Fibroblast of mammary gland (primary cell): ENCODE measurements at regions not wholly inside any gene's neighbourhood (a gene's known extent, or its start where the extent isn't known, plus 50 kb on each side); places are given as distances from the start of the nearest gene placed in this dataset.
"Not testable (repeated sequence)": the region's sequence is repeated elsewhere in the genome, so short reads cannot be mapped to it uniquely, and the experiment has no call there.

Source experiments
- DNase-seq: peaks from one replicate; pipeline ENCODE4 v3.0.0-alpha.2; 2010; ENCODE audit warnings: low read depth
- H3K4me3 ChIP-seq: 2 replicates; pipeline ENCODE4 v1.5.1; 2011; ENCODE audit warnings: low read depth, mild to moderate bottlenecking, low read length, moderate library complexity; ENCODE audit not compliant: control insufficient read depth
- CTCF ChIP-seq: conservative IDR thresholded peaks from 2 replicates; pipeline ENCODE4 v1.5.1; 2011; ENCODE audit warnings: low read depth, low read length, inconsistent platforms; ENCODE audit not compliant: control insufficient read depth, insufficient read depth

- no peak for DNase-seq
- H3K4me3 ChIP-seq = no peak overlapping the region
- TF ChIP-seq CTCF = no peak
Measured at GRCh38 chr16:50489182-50489581, 59.0 kb upstream of the NKD1 start.

- H3K4me3 ChIP-seq = no peak overlapping the region
- no peak for TF ChIP-seq CTCF
- no peak for DNase-seq
Measured at GRCh38 chr16:50487528-50487927, 60.7 kb upstream of the NKD1 start.

- DNase-seq, H3K4me3 ChIP-seq: not testable (repeated sequence)
Measured at GRCh38 chr16:50486162-50486561, 62.0 kb upstream of the NKD1 start.

GRCh38 chr16:50485232-50485631 lies 63.0 kb upstream of the NKD1 start:
- H3K4me3 ChIP-seq = no peak overlapping the region
- no peak for DNase-seq
- no peak for TF ChIP-seq CTCF

GRCh38 chr16:50482271-50482670 lies 65.9 kb upstream of the NKD1 start:
- TF ChIP-seq CTCF = no peak
- no peak overlapping the region for H3K4me3 ChIP-seq
- DNase-seq = no peak

GRCh38 chr16:50480206-50480605 lies 68.0 kb upstream of the NKD1 start:
- no peak for DNase-seq

GRCh38 chr16:50479771-50480170 lies 68.4 kb upstream of the NKD1 start:
- no peak for DNase-seq
- TF ChIP-seq CTCF = no peak
- H3K4me3 ChIP-seq = no peak overlapping the region

More at GRCh38 chr16:50480206-50480605, 68.0 kb upstream of the NKD1 start:
- no peak for TF ChIP-seq CTCF
- H3K4me3 ChIP-seq = no peak overlapping the region

GRCh38 chr16:50478773-50479149 lies 69.4 kb upstream of the NKD1 start:
- H3K4me3 ChIP-seq = no peak overlapping the region
- no peak for TF ChIP-seq CTCF
- no peak for DNase-seq
